ENCODE measurements at regions not wholly inside any gene's neighbourhood (a gene's known extent, or its start where the extent isn't known, plus 50 kb on each side); places are given as distances from the start of the nearest gene placed in this dataset.

DNA sequence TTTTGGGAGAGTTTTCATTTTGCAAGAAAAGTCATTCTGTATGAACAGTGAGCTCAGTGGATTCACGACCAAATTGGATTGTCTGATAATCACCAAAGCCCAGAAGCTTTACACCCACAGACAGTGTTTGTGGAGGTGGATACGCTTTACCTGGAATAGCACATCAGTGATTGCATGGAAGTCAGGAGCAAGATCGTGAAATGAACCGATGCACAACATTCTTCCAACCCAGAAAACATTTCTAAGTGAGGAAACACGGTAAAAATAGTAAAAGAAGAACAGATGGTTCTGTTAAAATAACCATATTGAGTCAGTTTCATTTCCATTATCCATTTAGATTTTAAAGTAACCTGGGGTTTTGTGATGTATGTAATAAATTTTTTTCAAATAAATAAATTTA is 478.2 kb upstream of the PFKP start:
- Histone ChIP-seq H3K36me3 (ENCODE audit: control insufficient read depth in 2 of 2, insufficient read depth in 1 of 2, low read length in 2 of 2) (no peaks in the 10 kb centered on the region), H3K4me1 (ENCODE audit: control insufficient read depth, insufficient read depth, low read length) (no peaks in the 10 kb centered on the region), H3K4me3 (ENCODE audit: low read depth, low read length) (no peak overlapping the region), H3K27ac (ENCODE audit: extremely low read depth, low read depth, low read length) (no peak overlapping the region), H3K9me3 (ENCODE audit: control insufficient read depth, insufficient read depth, low read depth, low read length) (no peaks in the 10 kb centered on the region)
- POLR2A ChIA-PET = no interaction called here
- TF ChIP-seq ZFHX2 (tag by site-specific recombination; conservative IDR thresholded peaks at IDR 0.05) (no peak), ZNF202 (tag by site-specific recombination; IDR thresholded peaks at IDR 0.05; ENCODE audit: borderline replicate concordance) (no peak), ZNF585B (tag by site-specific recombination; IDR thresholded peaks at IDR 0.05) (no peak), ZNF433 (tag by site-specific recombination; IDR thresholded peaks at IDR 0.05; ENCODE audit: low read depth) (no peak), ZNF473 (tag by site-specific recombination; IDR thresholded peaks at IDR 0.05) (no peak), ZNF571 (tag by site-specific recombination; IDR thresholded peaks at IDR 0.05) (no peak), ZFP41 (tag by site-specific recombination; IDR thresholded peaks at IDR 0.05; ENCODE audit: borderline replicate concordance) (no peak), BCL11A (tag by site-specific recombination; IDR thresholded peaks at IDR 0.05; ENCODE audit: low read depth) (no peak), ZNF23 (tag by site-specific recombination; IDR thresholded peaks at IDR 0.05; ENCODE audit: borderline replicate concordance) (no peak), ZNF311 (tag by site-specific recombination; IDR thresholded peaks at IDR 0.05; ENCODE audit: borderline replicate concordance) (no peak), ZNF184 (tag by site-specific recombination; IDR thresholded peaks at IDR 0.05) (no peak), ZNF560 (tag by site-specific recombination; IDR thresholded peaks at IDR 0.05; ENCODE audit: borderline replicate concordance) (no peak), ZNF521 (tag by site-specific recombination; IDR thresholded peaks at IDR 0.05) (no peak)
- TF ChIP-seq, protein P1, sequence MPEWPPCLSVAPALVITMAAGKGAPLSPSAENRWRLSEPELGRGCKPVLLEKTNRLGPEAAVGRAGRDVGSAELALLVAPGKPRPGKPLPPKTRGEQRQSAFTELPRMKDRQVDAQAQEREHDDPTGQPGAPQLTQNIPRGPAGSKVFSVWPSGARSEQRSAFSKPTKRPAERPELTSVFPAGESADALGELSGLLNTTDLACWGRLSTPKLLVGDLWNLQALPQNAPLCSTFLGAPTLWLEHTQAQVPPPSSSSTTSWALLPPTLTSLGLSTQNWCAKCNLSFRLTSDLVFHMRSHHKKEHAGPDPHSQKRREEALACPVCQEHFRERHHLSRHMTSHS (tag by site-specific recombination; IDR thresholded peaks at IDR 0.05) = no peak
- TF ChIP-seq, protein P2, sequence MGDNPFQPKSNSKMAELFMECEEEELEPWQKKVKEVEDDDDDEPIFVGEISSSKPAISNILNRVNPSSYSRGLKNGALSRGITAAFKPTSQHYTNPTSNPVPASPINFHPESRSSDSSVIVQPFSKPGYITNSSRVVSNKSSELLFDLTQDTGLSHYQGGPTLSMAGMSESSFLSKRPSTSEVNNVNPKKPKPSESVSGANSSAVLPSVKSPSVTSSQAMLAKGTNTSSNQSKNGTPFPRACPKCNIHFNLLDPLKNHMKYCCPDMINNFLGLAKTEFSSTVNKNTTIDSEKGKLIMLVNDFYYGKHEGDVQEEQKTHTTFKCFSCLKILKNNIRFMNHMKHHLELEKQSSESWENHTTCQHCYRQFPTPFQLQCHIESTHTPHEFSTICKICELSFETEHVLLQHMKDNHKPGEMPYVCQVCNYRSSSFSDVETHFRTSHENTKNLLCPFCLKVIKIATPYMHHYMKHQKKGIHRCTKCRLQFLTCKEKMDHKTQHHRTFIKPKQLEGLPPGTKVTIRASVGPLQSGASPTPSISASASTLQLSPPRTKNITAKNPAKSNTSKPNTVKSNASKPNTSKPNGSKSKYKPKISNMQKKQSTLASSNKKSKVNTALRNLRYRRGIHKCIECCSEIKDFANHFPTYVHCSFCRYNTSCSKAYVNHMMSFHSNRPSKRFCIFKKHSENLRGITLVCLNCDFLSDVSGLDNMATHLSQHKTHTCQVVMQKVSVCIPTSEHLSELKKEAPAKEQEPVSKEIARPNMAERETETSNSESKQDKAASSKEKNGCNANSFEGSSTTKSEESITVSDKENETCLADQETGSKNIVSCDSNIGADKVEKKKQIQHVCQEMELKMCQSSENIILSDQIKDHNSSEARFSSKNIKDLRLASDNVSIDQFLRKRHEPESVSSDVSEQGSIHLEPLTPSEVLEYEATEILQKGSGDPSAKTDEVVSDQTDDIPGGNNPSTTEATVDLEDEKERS (tag by site-specific recombination; IDR thresholded peaks at IDR 0.05) = no peak
- CTCF ChIA-PET = no interaction called here

DNA sequence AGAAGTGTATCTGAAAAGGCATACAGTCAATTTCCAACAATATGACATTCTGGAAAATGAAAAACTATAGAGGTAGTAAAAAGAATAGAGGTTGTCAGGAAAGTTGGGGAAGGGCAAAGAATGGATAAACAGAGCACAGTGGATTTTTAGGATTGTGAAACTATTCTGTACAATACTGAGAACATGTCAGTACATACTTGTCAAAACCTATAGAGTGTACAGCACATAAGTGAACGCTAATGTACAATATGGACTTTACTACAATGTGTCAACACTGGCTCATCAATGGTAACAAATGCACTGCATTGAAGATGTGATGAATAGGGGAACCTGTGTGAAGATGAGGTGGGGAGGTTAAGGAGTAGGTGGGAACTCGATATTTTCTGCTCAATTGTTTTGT is 483.0 kb upstream of the PFKP start:
- Histone ChIP-seq H3K27ac (ENCODE audit: extremely low read depth, low read depth, low read length) (no peak overlapping the region), H3K9me3 (ENCODE audit: control insufficient read depth, insufficient read depth, low read depth, low read length) (no peaks in the 10 kb centered on the region), H3K36me3 (ENCODE audit: control insufficient read depth in 2 of 2, insufficient read depth in 1 of 2, low read length in 2 of 2) (no peaks in the 10 kb centered on the region), H3K4me1 (ENCODE audit: control insufficient read depth, insufficient read depth, low read length) (no peaks in the 10 kb centered on the region), H3K4me3 (ENCODE audit: low read depth, low read length) (no peak overlapping the region)
- CTCF ChIA-PET = no interaction called here
- POLR2A ChIA-PET = no interaction called here
- no peak for TF ChIP-seq ZNF112 (tag by site-specific recombination; IDR thresholded peaks at IDR 0.05)
- no peak for TF ChIP-seq ZNF549 (tag by site-specific recombination; IDR thresholded peaks at IDR 0.05)
- no peak for TF ChIP-seq OSR2 (tag by site-specific recombination; IDR thresholded peaks at IDR 0.05)
- TF ChIP-seq, protein P3, sequence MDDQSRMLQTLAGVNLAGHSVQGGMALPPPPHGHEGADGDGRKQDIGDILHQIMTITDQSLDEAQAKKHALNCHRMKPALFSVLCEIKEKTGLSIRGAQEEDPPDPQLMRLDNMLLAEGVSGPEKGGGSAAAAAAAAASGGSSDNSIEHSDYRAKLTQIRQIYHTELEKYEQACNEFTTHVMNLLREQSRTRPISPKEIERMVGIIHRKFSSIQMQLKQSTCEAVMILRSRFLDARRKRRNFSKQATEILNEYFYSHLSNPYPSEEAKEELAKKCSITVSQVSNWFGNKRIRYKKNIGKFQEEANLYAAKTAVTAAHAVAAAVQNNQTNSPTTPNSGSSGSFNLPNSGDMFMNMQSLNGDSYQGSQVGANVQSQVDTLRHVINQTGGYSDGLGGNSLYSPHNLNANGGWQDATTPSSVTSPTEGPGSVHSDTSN (CRISPR knock-in tag; IDR thresholded peaks at IDR 0.05) = no peak
- no peak for TF ChIP-seq ZBTB48 (tag by site-specific recombination; IDR thresholded peaks at IDR 0.05)
- TF ChIP-seq, protein P4, sequence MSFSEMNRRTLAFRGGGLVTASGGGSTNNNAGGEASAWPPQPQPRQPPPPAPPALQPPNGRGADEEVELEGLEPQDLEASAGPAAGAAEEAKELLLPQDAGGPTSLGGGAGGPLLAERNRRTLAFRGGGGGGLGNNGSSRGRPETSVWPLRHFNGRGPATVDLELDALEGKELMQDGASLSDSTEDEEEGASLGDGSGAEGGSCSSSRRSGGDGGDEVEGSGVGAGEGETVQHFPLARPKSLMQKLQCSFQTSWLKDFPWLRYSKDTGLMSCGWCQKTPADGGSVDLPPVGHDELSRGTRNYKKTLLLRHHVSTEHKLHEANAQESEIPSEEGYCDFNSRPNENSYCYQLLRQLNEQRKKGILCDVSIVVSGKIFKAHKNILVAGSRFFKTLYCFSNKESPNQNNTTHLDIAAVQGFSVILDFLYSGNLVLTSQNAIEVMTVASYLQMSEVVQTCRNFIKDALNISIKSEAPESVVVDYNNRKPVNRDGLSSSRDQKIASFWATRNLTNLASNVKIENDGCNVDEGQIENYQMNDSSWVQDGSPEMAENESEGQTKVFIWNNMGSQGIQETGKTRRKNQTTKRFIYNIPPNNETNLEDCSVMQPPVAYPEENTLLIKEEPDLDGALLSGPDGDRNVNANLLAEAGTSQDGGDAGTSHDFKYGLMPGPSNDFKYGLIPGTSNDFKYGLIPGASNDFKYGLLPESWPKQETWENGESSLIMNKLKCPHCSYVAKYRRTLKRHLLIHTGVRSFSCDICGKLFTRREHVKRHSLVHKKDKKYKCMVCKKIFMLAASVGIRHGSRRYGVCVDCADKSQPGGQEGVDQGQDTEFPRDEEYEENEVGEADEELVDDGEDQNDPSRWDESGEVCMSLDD (tag by site-specific recombination; IDR thresholded peaks at IDR 0.05) = no peak
- TF ChIP-seq, protein P5, sequence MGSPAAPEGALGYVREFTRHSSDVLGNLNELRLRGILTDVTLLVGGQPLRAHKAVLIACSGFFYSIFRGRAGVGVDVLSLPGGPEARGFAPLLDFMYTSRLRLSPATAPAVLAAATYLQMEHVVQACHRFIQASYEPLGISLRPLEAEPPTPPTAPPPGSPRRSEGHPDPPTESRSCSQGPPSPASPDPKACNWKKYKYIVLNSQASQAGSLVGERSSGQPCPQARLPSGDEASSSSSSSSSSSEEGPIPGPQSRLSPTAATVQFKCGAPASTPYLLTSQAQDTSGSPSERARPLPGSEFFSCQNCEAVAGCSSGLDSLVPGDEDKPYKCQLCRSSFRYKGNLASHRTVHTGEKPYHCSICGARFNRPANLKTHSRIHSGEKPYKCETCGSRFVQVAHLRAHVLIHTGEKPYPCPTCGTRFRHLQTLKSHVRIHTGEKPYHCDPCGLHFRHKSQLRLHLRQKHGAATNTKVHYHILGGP (tag by site-specific recombination; IDR thresholded peaks at IDR 0.05) = no peak
- no peak for TF ChIP-seq ZNF404 (tag by site-specific recombination; IDR thresholded peaks at IDR 0.05)
- no peak for TF ChIP-seq ZNF473 (tag by site-specific recombination; IDR thresholded peaks at IDR 0.05)
- no peak for TF ChIP-seq ZNF791 (tag by site-specific recombination; IDR thresholded peaks at IDR 0.05)
